Stimulated activated CD4-positive, alpha-beta T cell treated with anti-CD3 and anti-CD28 coated beads, Interleukin-1b, Interleukin-23, amount 100 ng/mL, for 4 hours (primary cell): ENCODE measurements at regions not wholly inside any gene's neighbourhood (a gene's known extent, or its start where the extent isn't known, plus 50 kb on each side); places are given as distances from the start of the nearest gene placed in this dataset.
"Not testable (repeated sequence)": the region's sequence is repeated elsewhere in the genome, so short reads cannot be mapped to it uniquely, and the experiment has no call there.

Experiments used
- DNase-seq, 2 donors: peaks; one replicate each; pipeline ENCODE4 v3.0.0-alpha.2; 2020; ENCODE audit warnings: low read depth in 2 of 2

GRCh38 chr18:47728921-47729320 is 201.5 kb downstream of the SMAD2 start:
- DNase-seq, result no peak

- DNase-seq, result no peak
Measured at GRCh38 chr18:47727409-47727808, 203.1 kb downstream of the SMAD2 start.

GRCh38 chr18:47726550-47726949 is 203.9 kb downstream of the SMAD2 start:
- no peak for DNase-seq

GRCh38 chr18:47725656-47726055 is 204.8 kb downstream of the SMAD2 start:
- DNase-seq, result no peak

GRCh38 chr18:47724186-47724975 is 206.1 kb downstream of the SMAD2 start:
- no peak for DNase-seq

- DNase-seq, result no peak
Measured at GRCh38 chr18:47721876-47722275, 208.6 kb downstream of the SMAD2 start.

- DNase-seq, result no peak
Measured at GRCh38 chr18:47720741-47721140, 209.7 kb downstream of the SMAD2 start.

GRCh38 chr18:47719096-47719780 is 211.2 kb downstream of the SMAD2 start:
- DNase-seq, result no peak

GRCh38 chr18:47718646-47719045 is 211.8 kb downstream of the SMAD2 start:
- no peak for DNase-seq

GRCh38 chr18:47717257-47717656 is 213.2 kb downstream of the SMAD2 start:
- DNase-seq, result no peak

- no peak for DNase-seq
Measured at GRCh38 chr18:47716632-47717185, 213.8 kb downstream of the SMAD2 start.

- DNase-seq, result no peak
Measured at GRCh38 chr18:47710451-47710850, 220.0 kb downstream of the SMAD2 start.

- no peak for DNase-seq
Measured at GRCh38 chr18:47709556-47709955, 220.9 kb downstream of the SMAD2 start.

GRCh38 chr18:47708206-47708605 is 222.3 kb downstream of the SMAD2 start:
- no peak for DNase-seq

GRCh38 chr18:47701134-47701533 is 229.3 kb downstream of the SMAD2 start:
- no peak for DNase-seq

- DNase-seq, result no peak
Measured at GRCh38 chr18:47696870-47697269, 233.6 kb downstream of the SMAD2 start.

GRCh38 chr18:47691611-47692010 is 238.8 kb downstream of the SMAD2 start:
- no peak for DNase-seq

GRCh38 chr18:47690778-47691177 is 239.7 kb downstream of the SMAD2 start:
- not testable (repeated sequence) for DNase-seq

GRCh38 chr18:47689371-47689770 is 241.1 kb downstream of the SMAD2 start:
- DNase-seq, result no peak

GRCh38 chr18:47686806-47687205 is 243.7 kb downstream of the SMAD2 start:
- no peak for DNase-seq

- DNase-seq, result no peak
Measured at GRCh38 chr18:47683774-47684173, 246.7 kb downstream of the SMAD2 start.

GRCh38 chr18:47682876-47683275 is 247.6 kb downstream of the SMAD2 start:
- DNase-seq, result no peak

- DNase-seq, result no peak
Measured at GRCh38 chr18:47680488-47680887, 250.0 kb downstream of the SMAD2 start.
